ENCODE measurements at regions not wholly inside any gene's neighbourhood (a gene's known extent, or its start where the extent isn't known, plus 50 kb on each side); places are given as distances from the start of the nearest gene placed in this dataset.
"Not testable (repeated sequence)": the region's sequence is repeated elsewhere in the genome, so short reads cannot be mapped to it uniquely, and the experiment has no call there.

- H3K27me3 ChIP-seq (ENCODE audit: low read depth, low read length), result no peaks in the 10 kb centered on the region
- H3K27ac ChIP-seq (ENCODE audit: low read length), result no peak overlapping the region
- no peak overlapping the region for H3K4me3 ChIP-seq (ENCODE audit: low read depth in 1 of 2, low read length in 2 of 2)
- H3K4me1 ChIP-seq (ENCODE audit: control insufficient read depth in 1 of 2, insufficient read depth in 2 of 2, low read length in 2 of 2), result no peaks in the 10 kb centered on the region
- no peaks in the 10 kb centered on the region for H3K36me3 ChIP-seq (ENCODE audit: control insufficient read depth in 1 of 2, insufficient read depth in 2 of 2, low read length in 2 of 2)
- H3K9me3 ChIP-seq (ENCODE audit: control insufficient read depth in 1 of 2, low read length in 2 of 2), result no peaks in the 10 kb centered on the region
These were observed 156.6 kb upstream of the AFDN start for GRCh38 chr6:167669870-167670802.

GRCh38 chr6:167670938-167671338 lies 155.8 kb upstream of the AFDN start:
- Histone ChIP-seq H3K36me3 (ENCODE audit: control insufficient read depth in 1 of 2, insufficient read depth in 2 of 2, low read length in 2 of 2) (no peaks in the 10 kb centered on the region), H3K9me3 (ENCODE audit: control insufficient read depth in 1 of 2, low read length in 2 of 2) (no peaks in the 10 kb centered on the region), H3K4me1 (ENCODE audit: control insufficient read depth in 1 of 2, insufficient read depth in 2 of 2, low read length in 2 of 2) (peaks cover 0 to 3% of the 10 kb centered on the region in 2 donors), H3K27ac (ENCODE audit: low read length) (no peak overlapping the region), H3K4me3 (ENCODE audit: low read depth in 1 of 2, low read length in 2 of 2) (no peak overlapping the region), H3K27me3 (ENCODE audit: low read depth, low read length) (no peaks in the 10 kb centered on the region)

GRCh38 chr6:167671379-167671976 lies 155.2 kb upstream of the AFDN start:
- H3K27me3 ChIP-seq (ENCODE audit: low read depth, low read length); H3K27ac ChIP-seq (ENCODE audit: low read length); H3K4me1 ChIP-seq (ENCODE audit: control insufficient read depth in 1 of 2, insufficient read depth in 2 of 2, low read length in 2 of 2); H3K36me3 ChIP-seq (ENCODE audit: control insufficient read depth in 1 of 2, insufficient read depth in 2 of 2, low read length in 2 of 2); H3K9me3 ChIP-seq (ENCODE audit: control insufficient read depth in 1 of 2, low read length in 2 of 2); H3K4me3 ChIP-seq (ENCODE audit: low read depth in 1 of 2, low read length in 2 of 2): not testable (repeated sequence)

- Histone ChIP-seq H3K4me3 (ENCODE audit: low read depth in 1 of 2, low read length in 2 of 2) (no peak overlapping the region), H3K36me3 (ENCODE audit: control insufficient read depth in 1 of 2, insufficient read depth in 2 of 2, low read length in 2 of 2) (no peaks in the 10 kb centered on the region), H3K27ac (ENCODE audit: low read length) (no peak overlapping the region), H3K9me3 (ENCODE audit: control insufficient read depth in 1 of 2, low read length in 2 of 2) (no peaks in the 10 kb centered on the region), H3K4me1 (ENCODE audit: control insufficient read depth in 1 of 2, insufficient read depth in 2 of 2, low read length in 2 of 2) (peaks cover 0 to 12% of the 10 kb centered on the region in 2 donors), H3K27me3 (ENCODE audit: low read depth, low read length) (no peaks in the 10 kb centered on the region)
These were observed 154.6 kb upstream of the AFDN start for GRCh38 chr6:167671977-167672687.

GRCh38 chr6:167672738-167673137 lies 154.0 kb upstream of the AFDN start:
- H3K27me3 ChIP-seq (ENCODE audit: low read depth, low read length), result no peaks in the 10 kb centered on the region
- H3K9me3 ChIP-seq (ENCODE audit: control insufficient read depth in 1 of 2, low read length in 2 of 2), result no peaks in the 10 kb centered on the region
- no peak overlapping the region for H3K4me3 ChIP-seq (ENCODE audit: low read depth in 1 of 2, low read length in 2 of 2)
- peaks cover 0 to 15% of the 10 kb centered on the region in 2 donors for H3K4me1 ChIP-seq (ENCODE audit: control insufficient read depth in 1 of 2, insufficient read depth in 2 of 2, low read length in 2 of 2)
- no peak overlapping the region for H3K27ac ChIP-seq (ENCODE audit: low read length)
- H3K36me3 ChIP-seq (ENCODE audit: control insufficient read depth in 1 of 2, insufficient read depth in 2 of 2, low read length in 2 of 2), result no peaks in the 10 kb centered on the region

- peaks cover 0 to 18% of the 10 kb centered on the region in 2 donors for H3K4me1 ChIP-seq (ENCODE audit: control insufficient read depth in 1 of 2, insufficient read depth in 2 of 2, low read length in 2 of 2)
- H3K27me3 ChIP-seq (ENCODE audit: low read depth, low read length), result no peaks in the 10 kb centered on the region
- no peak overlapping the region for H3K4me3 ChIP-seq (ENCODE audit: low read depth in 1 of 2, low read length in 2 of 2)
- H3K36me3 ChIP-seq (ENCODE audit: control insufficient read depth in 1 of 2, insufficient read depth in 2 of 2, low read length in 2 of 2), result no peaks in the 10 kb centered on the region
- no peaks in the 10 kb centered on the region for H3K9me3 ChIP-seq (ENCODE audit: control insufficient read depth in 1 of 2, low read length in 2 of 2)
- no peak overlapping the region for H3K27ac ChIP-seq (ENCODE audit: low read length)
These were observed 152.8 kb upstream of the AFDN start for GRCh38 chr6:167673946-167674345.

- H3K36me3 ChIP-seq (ENCODE audit: control insufficient read depth in 1 of 2, insufficient read depth in 2 of 2, low read length in 2 of 2), result no peaks in the 10 kb centered on the region
- H3K4me3 ChIP-seq (ENCODE audit: low read depth in 1 of 2, low read length in 2 of 2), result no peak overlapping the region
- no peaks in the 10 kb centered on the region for H3K27me3 ChIP-seq (ENCODE audit: low read depth, low read length)
- H3K27ac ChIP-seq (ENCODE audit: low read length), result no peak overlapping the region
- no peaks in the 10 kb centered on the region for H3K9me3 ChIP-seq (ENCODE audit: control insufficient read depth in 1 of 2, low read length in 2 of 2)
- H3K4me1 ChIP-seq (ENCODE audit: control insufficient read depth in 1 of 2, insufficient read depth in 2 of 2, low read length in 2 of 2), result peaks cover 0 to 20% of the 10 kb centered on the region in 2 donors
These were observed 152.2 kb upstream of the AFDN start for GRCh38 chr6:167674486-167674885.

- H3K36me3 ChIP-seq (ENCODE audit: control insufficient read depth in 1 of 2, insufficient read depth in 2 of 2, low read length in 2 of 2), result no peaks in the 10 kb centered on the region
- no peaks in the 10 kb centered on the region for H3K27me3 ChIP-seq (ENCODE audit: low read depth, low read length)
- H3K4me1 ChIP-seq (ENCODE audit: control insufficient read depth in 1 of 2, insufficient read depth in 2 of 2, low read length in 2 of 2), result peaks cover 0 to 20% of the 10 kb centered on the region in 2 donors
- no peaks in the 10 kb centered on the region for H3K9me3 ChIP-seq (ENCODE audit: control insufficient read depth in 1 of 2, low read length in 2 of 2)
- H3K4me3 ChIP-seq (ENCODE audit: low read depth in 1 of 2, low read length in 2 of 2), result no peak overlapping the region
- H3K27ac ChIP-seq (ENCODE audit: low read length), result no peak overlapping the region
These were observed 150.6 kb upstream of the AFDN start for GRCh38 chr6:167676000-167676665.

- H3K4me3 ChIP-seq (ENCODE audit: low read depth in 1 of 2, low read length in 2 of 2), result no peak overlapping the region
- H3K27me3 ChIP-seq (ENCODE audit: low read depth, low read length), result no peaks in the 10 kb centered on the region
- H3K36me3 ChIP-seq (ENCODE audit: control insufficient read depth in 1 of 2, insufficient read depth in 2 of 2, low read length in 2 of 2), result no peaks in the 10 kb centered on the region
- peaks cover 0 to 20% of the 10 kb centered on the region in 2 donors for H3K4me1 ChIP-seq (ENCODE audit: control insufficient read depth in 1 of 2, insufficient read depth in 2 of 2, low read length in 2 of 2)
- H3K9me3 ChIP-seq (ENCODE audit: control insufficient read depth in 1 of 2, low read length in 2 of 2), result no peaks in the 10 kb centered on the region
- H3K27ac ChIP-seq (ENCODE audit: low read length), result no peak overlapping the region
These were observed 149.9 kb upstream of the AFDN start for GRCh38 chr6:167676666-167677421.

GRCh38 chr6:167677422-167677789 lies 149.3 kb upstream of the AFDN start:
- Histone ChIP-seq H3K4me1 (ENCODE audit: control insufficient read depth in 1 of 2, insufficient read depth in 2 of 2, low read length in 2 of 2) (peaks cover 0 to 20% of the 10 kb centered on the region in 2 donors), H3K9me3 (ENCODE audit: control insufficient read depth in 1 of 2, low read length in 2 of 2) (no peaks in the 10 kb centered on the region), H3K4me3 (ENCODE audit: low read depth in 1 of 2, low read length in 2 of 2) (no peak overlapping the region), H3K27ac (ENCODE audit: low read length) (no peak overlapping the region), H3K27me3 (ENCODE audit: low read depth, low read length) (no peaks in the 10 kb centered on the region), H3K36me3 (ENCODE audit: control insufficient read depth in 1 of 2, insufficient read depth in 2 of 2, low read length in 2 of 2) (no peaks in the 10 kb centered on the region)
